Immature natural killer cell (primary cell): ENCODE measurements at regions not wholly inside any gene's neighbourhood (a gene's known extent, or its start where the extent isn't known, plus 50 kb on each side); places are given as distances from the start of the nearest gene placed in this dataset.
A peak's percentile ranks its signal among the peaks of the same experiment; 100 is the strongest.

ENCODE experiments used
- DNase-seq, 3 donors: peaks; one replicate each; pipeline ENCODE4 v3.0.0; 2022; ENCODE audit warnings: mixed read lengths in 1 of 3
- H3K27ac Mint-ChIP-seq, 6 donors: one replicate each; pipeline ENCODE4 v1.8.0; 2020; ENCODE audit warnings: mixed read lengths in 6 of 6, mild to moderate bottlenecking in 5 of 6, inconsistent platforms in 4 of 6, moderate library complexity in 3 of 6
- H3K27me3 Mint-ChIP-seq, 3 donors: one replicate each; pipeline ENCODE4 v1.8.0; 2020 to 2021; ENCODE audit warnings: low read depth in 3 of 3, mild to moderate bottlenecking in 3 of 3, mixed read lengths in 3 of 3, moderate library complexity in 3 of 3, inconsistent platforms in 1 of 3
- H3K36me3 Mint-ChIP-seq, 3 donors: one replicate each; pipeline ENCODE4 v1.8.0; 2020; ENCODE audit warnings: mixed read lengths in 3 of 3, inconsistent platforms in 2 of 3, mild to moderate bottlenecking in 2 of 3
- H3K4me1 Mint-ChIP-seq, 2 donors: one replicate each; pipeline ENCODE4 v1.8.0; 2020; ENCODE audit warnings: inconsistent platforms in 2 of 2, mild to moderate bottlenecking in 2 of 2, mixed read lengths in 2 of 2, moderate library complexity in 1 of 2
- H3K4me3 Mint-ChIP-seq, 5 donors: one replicate each; pipeline ENCODE4 v1.8.0; 2020; ENCODE audit warnings: mild to moderate bottlenecking in 5 of 5, mixed read lengths in 5 of 5, inconsistent platforms in 3 of 5, moderate library complexity in 3 of 5
- H3K9me3 Mint-ChIP-seq, 6 donors: one replicate each; pipeline ENCODE4 v1.8.0; 2020; ENCODE audit warnings: mild to moderate bottlenecking in 6 of 6, mixed read lengths in 6 of 6, inconsistent platforms in 4 of 6, moderate library complexity in 3 of 6

GRCh38 chr2:160652236-160652635 is 158.6 kb upstream of the RBMS1 start:
- peak; percentile 2 to 23 (median 14) for DNase-seq
- H3K4me1 Mint-ChIP-seq, result peaks cover 11 to 14% of the 10 kb centered on the region in 2 donors
- peaks cover 6 to 12% (median 7%) of the 10 kb centered on the region in 3 donors for H3K27me3 Mint-ChIP-seq
- H3K4me3 Mint-ChIP-seq, result peak overlapping the region in 3 of 5 donors; percentile 1 to 71 (median 18)
- H3K9me3 Mint-ChIP-seq, result no peaks in the 10 kb centered on the region
- H3K27ac Mint-ChIP-seq, result peak overlapping the region in 5 of 6 donors; percentile 5 to 60 (median 30)
- no peaks in the 10 kb centered on the region for H3K36me3 Mint-ChIP-seq

DNA sequence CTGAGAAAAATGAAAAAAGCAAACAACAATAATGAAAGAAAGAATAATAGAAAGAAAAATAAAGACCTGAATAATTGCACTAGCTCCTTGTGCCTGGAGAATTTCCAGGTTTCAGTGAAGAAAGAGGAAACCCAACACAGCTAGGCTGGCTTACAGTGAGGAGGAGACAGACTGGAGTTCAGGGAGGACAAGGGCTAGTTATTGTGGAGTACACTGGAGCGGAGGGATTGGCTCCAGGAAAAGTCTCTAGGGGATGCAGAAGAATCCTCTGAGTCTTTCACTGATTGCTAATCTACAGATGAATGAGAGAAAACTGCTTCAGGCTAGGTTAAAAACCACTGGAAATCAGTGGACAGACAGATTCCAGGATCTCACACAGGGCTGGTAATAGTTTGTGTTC is 163.6 kb upstream of the RBMS1 start:
- Mint-ChIP-seq H3K27ac (no peak overlapping the region), H3K9me3 (no peaks in the 10 kb centered on the region), H3K4me1 (peaks cover 9 to 11% of the 10 kb centered on the region in 2 donors), H3K36me3 (no peaks in the 10 kb centered on the region), H3K4me3 (no peak overlapping the region), H3K27me3 (peaks cover 6 to 13% (median 10%) of the 10 kb centered on the region in 3 donors)
- DNase-seq, result no peak

GRCh38 chr2:160658851-160659250 is 165.2 kb upstream of the RBMS1 start:
- no peak overlapping the region for H3K27ac Mint-ChIP-seq
- H3K4me1 Mint-ChIP-seq, result no peaks in the 10 kb centered on the region
- H3K4me3 Mint-ChIP-seq, result no peak overlapping the region
- peaks cover 6 to 13% (median 8%) of the 10 kb centered on the region in 3 donors for H3K27me3 Mint-ChIP-seq
- no peak for DNase-seq
- H3K9me3 Mint-ChIP-seq, result no peaks in the 10 kb centered on the region
- H3K36me3 Mint-ChIP-seq, result no peaks in the 10 kb centered on the region

- no peak overlapping the region for H3K27ac Mint-ChIP-seq
- peaks cover under 1 to 1% of the 10 kb centered on the region in 2 donors for H3K4me1 Mint-ChIP-seq
- H3K27me3 Mint-ChIP-seq, result peaks cover 6 to 13% (median 8%) of the 10 kb centered on the region in 3 donors
- H3K9me3 Mint-ChIP-seq, result no peaks in the 10 kb centered on the region
- H3K4me3 Mint-ChIP-seq, result no peak overlapping the region
- no peak for DNase-seq
- no peaks in the 10 kb centered on the region for H3K36me3 Mint-ChIP-seq
Observed at GRCh38 chr2:160660741-160661140, 167.1 kb upstream of the RBMS1 start.

DNA sequence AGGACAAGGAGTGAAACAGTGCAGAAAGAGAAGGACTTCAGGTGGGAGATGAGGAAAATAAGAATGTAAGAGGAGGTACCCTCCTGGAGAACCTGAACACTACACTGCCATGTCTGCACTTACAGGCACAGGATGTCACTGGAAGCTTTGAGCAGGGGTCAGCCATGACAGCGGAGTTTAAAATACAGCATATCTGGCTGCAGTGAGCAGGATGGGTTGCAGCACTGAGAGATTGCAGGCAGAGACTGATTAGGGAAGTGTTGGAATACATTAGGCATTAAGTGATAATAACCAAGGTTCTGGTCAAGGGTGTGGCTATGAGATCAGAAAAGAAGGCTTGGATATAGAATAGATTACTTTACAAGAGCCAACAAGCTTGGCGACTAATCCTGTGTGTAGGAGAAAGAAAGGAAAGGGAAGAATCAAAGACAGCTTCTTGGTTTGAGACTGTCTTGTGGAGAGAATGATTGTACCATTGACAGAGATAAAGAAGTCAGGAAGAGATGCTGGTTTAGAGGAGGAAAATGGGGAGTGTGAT is 171.1 kb upstream of the RBMS1 start:
- no peaks in the 10 kb centered on the region for H3K9me3 Mint-ChIP-seq
- no peak for DNase-seq
- H3K4me1 Mint-ChIP-seq, result peaks cover 14 to 18% of the 10 kb centered on the region in 2 donors
- H3K27me3 Mint-ChIP-seq, result no peaks in the 10 kb centered on the region
- H3K4me3 Mint-ChIP-seq, result no peak overlapping the region
- no peaks in the 10 kb centered on the region for H3K36me3 Mint-ChIP-seq
- H3K27ac Mint-ChIP-seq, result no peak overlapping the region

GRCh38 chr2:160666154-160667060 is 172.8 kb upstream of the RBMS1 start:
- peaks cover 14 to 18% of the 10 kb centered on the region in 2 donors for H3K4me1 Mint-ChIP-seq
- H3K4me3 Mint-ChIP-seq, result peak overlapping the region in 3 of 5 donors; percentile 7 to 55 (median 31)
- H3K27ac Mint-ChIP-seq, result peak overlapping the region in 3 of 6 donors; percentile 56 to 79 (median 62)
- peak in 2 of 3 donors; percentile 1 to 28 for DNase-seq
- no peaks in the 10 kb centered on the region for H3K9me3 Mint-ChIP-seq
- peaks cover 0 to 2% (median 1%) of the 10 kb centered on the region in 3 donors for H3K27me3 Mint-ChIP-seq
- H3K36me3 Mint-ChIP-seq, result no peaks in the 10 kb centered on the region

- no peak for DNase-seq
- no peaks in the 10 kb centered on the region for H3K36me3 Mint-ChIP-seq
- H3K9me3 Mint-ChIP-seq, result no peaks in the 10 kb centered on the region
- H3K27ac Mint-ChIP-seq, result no peak overlapping the region
- peaks cover 1 to 5% (median 2%) of the 10 kb centered on the region in 3 donors for H3K27me3 Mint-ChIP-seq
- H3K4me3 Mint-ChIP-seq, result no peak overlapping the region
- H3K4me1 Mint-ChIP-seq, result peaks cover 14 to 18% of the 10 kb centered on the region in 2 donors
Observed at GRCh38 chr2:160667811-160668210, 174.2 kb upstream of the RBMS1 start.

DNA sequence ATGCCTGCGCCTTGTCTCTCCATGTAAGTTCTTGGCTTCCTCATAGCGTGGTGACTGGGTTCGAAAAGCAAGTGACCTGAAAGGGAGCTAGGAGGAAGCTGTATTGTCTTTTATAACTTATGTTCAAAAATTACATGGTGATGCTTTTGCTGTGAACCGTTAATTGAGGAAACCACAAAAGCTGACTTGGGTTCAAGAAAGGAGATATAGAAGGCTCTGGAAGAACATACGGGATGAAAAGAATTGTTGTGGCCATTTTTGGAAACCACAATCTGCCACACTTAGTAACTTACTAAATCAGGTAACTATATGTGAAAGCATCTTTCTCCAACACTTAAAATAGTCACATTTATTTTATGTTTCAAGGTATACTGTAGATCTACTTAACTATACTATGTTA is 177.0 kb upstream of the RBMS1 start:
- H3K9me3 Mint-ChIP-seq, result no peaks in the 10 kb centered on the region
- H3K4me1 Mint-ChIP-seq, result peaks cover 14 to 18% of the 10 kb centered on the region in 2 donors
- no peak overlapping the region for H3K27ac Mint-ChIP-seq
- peaks cover 2 to 5% (median 4%) of the 10 kb centered on the region in 3 donors for H3K27me3 Mint-ChIP-seq
- DNase-seq, result no peak
- no peaks in the 10 kb centered on the region for H3K36me3 Mint-ChIP-seq
- H3K4me3 Mint-ChIP-seq, result no peak overlapping the region

DNA sequence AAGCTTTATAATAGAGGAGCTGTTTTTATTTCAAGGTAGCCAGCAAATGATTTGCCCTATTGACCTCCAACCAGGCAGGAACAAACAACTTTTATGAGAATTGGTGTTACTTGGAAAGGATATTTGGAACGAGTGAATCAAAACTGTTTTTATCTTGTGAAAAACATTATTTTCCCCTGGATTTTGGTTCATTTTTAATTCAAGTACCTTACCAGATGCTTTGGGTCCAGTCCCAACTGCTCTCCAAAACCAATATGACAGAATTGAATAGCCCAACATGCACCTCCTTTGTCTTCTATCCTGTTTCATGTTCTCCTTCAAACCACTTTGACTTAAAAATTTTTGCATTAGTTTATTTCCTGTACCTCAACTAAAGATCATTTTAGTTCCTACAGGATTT is 178.6 kb upstream of the RBMS1 start:
- H3K27ac Mint-ChIP-seq, result no peak overlapping the region
- H3K36me3 Mint-ChIP-seq, result no peaks in the 10 kb centered on the region
- H3K9me3 Mint-ChIP-seq, result no peaks in the 10 kb centered on the region
- peaks cover 2 to 5% (median 4%) of the 10 kb centered on the region in 3 donors for H3K27me3 Mint-ChIP-seq
- H3K4me1 Mint-ChIP-seq, result peaks cover 0 to 2% of the 10 kb centered on the region in 2 donors
- no peak overlapping the region for H3K4me3 Mint-ChIP-seq
- no peak for DNase-seq

DNA sequence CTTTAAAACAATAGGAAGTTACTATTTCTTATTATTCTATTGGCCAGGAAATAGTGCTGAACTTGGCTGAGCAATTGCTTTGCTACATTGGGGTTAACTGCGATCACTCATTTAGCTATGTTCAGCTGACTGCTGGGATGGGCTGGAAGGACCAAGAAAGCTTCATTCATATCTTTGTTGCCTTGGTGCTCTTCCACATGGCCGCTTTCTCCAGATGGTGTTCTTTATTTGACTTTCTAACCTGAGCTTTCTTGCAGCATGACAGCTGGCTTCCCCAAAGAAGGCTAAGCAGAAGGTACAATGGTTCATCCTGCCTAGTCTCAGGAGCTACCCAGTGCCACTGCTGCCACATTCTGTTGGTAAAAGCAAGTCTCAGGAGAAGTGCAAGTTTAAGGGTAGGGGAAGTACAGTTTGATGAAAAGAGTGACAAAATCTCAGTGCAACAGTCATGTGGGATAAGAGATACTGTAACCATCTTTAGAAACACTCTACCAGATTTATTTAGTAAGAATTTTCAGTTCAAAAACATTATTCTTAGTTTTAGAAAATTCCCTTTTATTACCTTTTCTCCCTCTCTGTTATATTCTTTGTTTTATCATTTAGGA is 180.6 kb upstream of the RBMS1 start:
- H3K9me3 Mint-ChIP-seq, result no peaks in the 10 kb centered on the region
- no peak for DNase-seq
- no peaks in the 10 kb centered on the region for H3K4me1 Mint-ChIP-seq
- no peak overlapping the region for H3K4me3 Mint-ChIP-seq
- H3K27me3 Mint-ChIP-seq, result peaks cover 2 to 5% (median 4%) of the 10 kb centered on the region in 3 donors
- no peak overlapping the region for H3K27ac Mint-ChIP-seq
- no peaks in the 10 kb centered on the region for H3K36me3 Mint-ChIP-seq

DNA sequence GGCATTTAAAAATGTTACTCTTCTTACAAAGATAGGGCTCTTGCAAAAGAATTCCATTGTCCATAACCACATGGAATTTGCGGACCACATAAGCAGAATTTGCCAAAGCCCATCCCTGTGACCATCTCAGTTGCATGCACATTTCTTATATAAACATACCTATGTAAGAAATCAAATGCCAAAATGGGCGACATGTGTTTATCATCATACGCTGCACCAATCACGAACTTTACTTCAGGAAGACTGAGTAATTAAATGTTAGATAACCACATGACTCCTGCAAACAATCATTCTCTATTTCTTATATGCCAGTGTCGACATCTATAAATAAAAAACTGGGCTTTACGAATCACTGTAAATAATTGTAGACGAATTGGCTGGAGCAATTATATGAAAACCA is 186.1 kb upstream of the RBMS1 start:
- Mint-ChIP-seq H3K9me3 (no peaks in the 10 kb centered on the region), H3K27me3 (peaks cover 0 to 7% (median 1%) of the 10 kb centered on the region in 3 donors), H3K27ac (no peak overlapping the region), H3K4me1 (no peaks in the 10 kb centered on the region), H3K4me3 (no peak overlapping the region), H3K36me3 (no peaks in the 10 kb centered on the region)
- DNase-seq, result no peak

DNA sequence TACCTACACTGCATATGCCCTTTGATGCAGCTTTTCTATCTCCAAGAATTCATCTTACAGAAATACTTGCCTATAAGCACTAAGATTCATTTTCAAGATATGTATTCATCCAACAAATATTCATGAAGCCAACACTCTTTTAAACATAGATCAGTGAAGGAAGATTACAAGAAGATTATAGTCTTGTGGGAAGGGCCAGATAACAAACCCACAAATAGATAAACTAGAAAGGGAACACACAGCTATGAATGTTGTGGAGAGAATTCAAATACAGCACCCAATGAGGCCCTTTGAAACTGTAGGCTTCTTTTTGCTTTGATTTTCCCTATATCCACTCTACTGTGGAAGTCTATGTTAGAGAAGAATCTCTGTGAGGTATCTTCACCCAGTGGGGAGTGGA is 186.7 kb upstream of the RBMS1 start:
- no peaks in the 10 kb centered on the region for H3K36me3 Mint-ChIP-seq
- no peak for DNase-seq
- no peaks in the 10 kb centered on the region for H3K9me3 Mint-ChIP-seq

DNA sequence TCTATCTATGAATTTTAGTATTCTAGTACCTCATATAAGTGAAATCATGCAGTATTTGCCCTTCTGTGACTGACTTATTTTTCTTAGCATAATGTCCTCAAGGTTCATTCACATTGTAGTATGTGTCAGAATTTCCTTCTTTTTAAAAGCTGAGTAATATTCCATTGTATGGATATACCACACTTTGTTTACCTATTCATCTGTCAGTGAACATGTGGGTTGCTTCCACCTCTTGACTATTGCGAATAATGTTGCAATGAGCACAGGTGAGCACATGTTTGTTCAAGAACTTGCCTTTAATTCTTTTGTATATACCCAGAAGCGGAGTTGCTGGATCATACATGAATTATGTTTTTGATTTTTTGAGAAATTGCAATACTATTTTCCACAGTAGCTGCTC is 187.4 kb upstream of the RBMS1 start:
- no peak for DNase-seq
- peaks cover 0 to 7% (median 0%) of the 10 kb centered on the region in 3 donors for H3K27me3 Mint-ChIP-seq
- no peaks in the 10 kb centered on the region for H3K4me1 Mint-ChIP-seq
- H3K36me3 Mint-ChIP-seq, result no peaks in the 10 kb centered on the region
- H3K9me3 Mint-ChIP-seq, result no peaks in the 10 kb centered on the region
- no peak overlapping the region for H3K4me3 Mint-ChIP-seq
- no peak overlapping the region for H3K27ac Mint-ChIP-seq

More for the DNA sequence above, 186.7 kb upstream of the RBMS1 start:
- H3K4me3 Mint-ChIP-seq, result no peak overlapping the region
- no peaks in the 10 kb centered on the region for H3K4me1 Mint-ChIP-seq
- no peak overlapping the region for H3K27ac Mint-ChIP-seq
- peaks cover 0 to 7% (median 0%) of the 10 kb centered on the region in 3 donors for H3K27me3 Mint-ChIP-seq

DNA sequence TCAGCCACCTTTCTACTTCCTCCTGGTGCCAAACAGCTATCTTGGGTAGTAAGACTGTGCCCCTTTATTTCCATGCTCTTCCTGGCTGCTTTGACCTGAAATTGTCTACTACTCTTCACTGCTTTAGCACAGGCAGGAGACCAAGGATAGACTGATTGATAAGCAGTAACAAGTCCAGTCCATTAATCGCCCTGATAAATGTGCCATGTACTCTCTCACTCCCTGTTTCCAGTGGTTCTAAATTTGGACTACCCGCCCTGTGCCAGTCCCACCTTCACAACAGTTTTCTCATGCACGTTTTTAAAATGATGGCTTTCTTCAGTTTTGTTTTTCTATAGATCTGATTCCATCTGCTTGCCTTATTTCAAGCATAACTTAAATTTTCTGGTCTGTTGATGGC is 189.6 kb upstream of the RBMS1 start:
- H3K9me3 Mint-ChIP-seq, result no peaks in the 10 kb centered on the region
- no peaks in the 10 kb centered on the region for H3K36me3 Mint-ChIP-seq
- DNase-seq, result no peak
- H3K4me1 Mint-ChIP-seq, result no peaks in the 10 kb centered on the region
- H3K27me3 Mint-ChIP-seq, result peaks cover 0 to 7% (median 0%) of the 10 kb centered on the region in 3 donors
- no peak overlapping the region for H3K27ac Mint-ChIP-seq
- H3K4me3 Mint-ChIP-seq, result no peak overlapping the region
